Mesendoderm (in vitro differentiated cells): ENCODE measurements at regions not wholly inside any gene's neighbourhood (a gene's known extent, or its start where the extent isn't known, plus 50 kb on each side); places are given as distances from the start of the nearest gene placed in this dataset.
"Not testable (repeated sequence)": the region's sequence is repeated elsewhere in the genome, so short reads cannot be mapped to it uniquely, and the experiment has no call there.

Experiments
- DNase-seq: peaks from one replicate; pipeline ENCODE4 v3.0.0; 2013
- H2AK5ac ChIP-seq: 2 replicates; pipeline ENCODE4 v1.6.1; 2013; ENCODE audit warnings: low read length, inconsistent platforms
- H2BK120ac ChIP-seq: 2 replicates; pipeline ENCODE4 v1.6.1; 2013; ENCODE audit warnings: low read depth, mild to moderate bottlenecking, low read length, moderate library complexity, mixed read lengths
- H2BK15ac ChIP-seq: replicated peaks from 2 replicates; pipeline ENCODE4 v1.6.1; 2013; ENCODE audit warnings: low read depth, mild to moderate bottlenecking, moderate library complexity
- H2BK5ac ChIP-seq: 2 replicates; pipeline ENCODE4 v1.6.1; 2013; ENCODE audit warnings: low read length, inconsistent platforms
- H3K18ac ChIP-seq: 2 replicates; pipeline ENCODE4 v1.6.1; 2013; ENCODE audit warnings: mild to moderate bottlenecking, low read length, mixed read lengths
- H3K23ac ChIP-seq: one replicate; pipeline ENCODE4 v1.6.1; 2013; ENCODE audit warnings: low read length
- H3K27ac ChIP-seq: 2 replicates; pipeline ENCODE4 v1.5.1; 2013; ENCODE audit warnings: low read depth, mild to moderate bottlenecking, inconsistent platforms, low read length, moderate library complexity
- H3K27me3 ChIP-seq: 2 replicates; pipeline ENCODE4 v1.6.1; 2013; ENCODE audit warnings: low read length, control low read depth, mild to moderate bottlenecking, inconsistent platforms; ENCODE audit not compliant: insufficient read depth, poor library complexity
- H3K36me3 ChIP-seq: 2 replicates; pipeline ENCODE4 v1.6.1; 2013; ENCODE audit warnings: low read length, inconsistent platforms; ENCODE audit not compliant: control insufficient read depth, insufficient read depth
- H3K4ac ChIP-seq: one replicate; pipeline ENCODE4 v1.6.1; 2013; ENCODE audit warnings: low read depth, mild to moderate bottlenecking, low read length, moderate library complexity
- H3K4me1 ChIP-seq: 2 replicates; pipeline ENCODE4 v1.6.1; 2013; ENCODE audit warnings: low read depth, low read length, inconsistent platforms; ENCODE audit not compliant: control insufficient read depth
- H3K4me2 ChIP-seq: 2 replicates; pipeline ENCODE4 v1.6.1; 2013; ENCODE audit warnings: low read length
- H3K4me3 ChIP-seq: 2 replicates; pipeline ENCODE4 v1.5.1; 2013; ENCODE audit warnings: mild to moderate bottlenecking, low read length
- H3K56ac ChIP-seq: one replicate; pipeline ENCODE4 v1.6.1; 2013; ENCODE audit warnings: low read length
- H3K79me1 ChIP-seq: 2 replicates; pipeline ENCODE4 v1.6.1; 2013; ENCODE audit warnings: low read length, inconsistent platforms
- H3K79me2 ChIP-seq: 2 replicates; pipeline ENCODE4 v1.6.1; 2013; ENCODE audit warnings: mild to moderate bottlenecking, low read length; ENCODE audit not compliant: control insufficient read depth, insufficient read depth
- H3K9ac ChIP-seq: 2 replicates; pipeline ENCODE4 v1.6.1; 2013; ENCODE audit warnings: low read length, inconsistent platforms
- H4K5ac ChIP-seq: one replicate; pipeline ENCODE4 v1.6.1; 2013; ENCODE audit warnings: low read length
- H4K8ac ChIP-seq: one replicate; pipeline ENCODE4 v1.6.1; 2013; ENCODE audit warnings: low read depth, mild to moderate bottlenecking, control low read depth, low read length, moderate library complexity
- WGBS: extraction: QIAGEN DNeasy Blood & Tissue Kit; methylation state at CpG from one replicate; pipeline ENCODE4 v1.1.7; 2013; ENCODE audit warnings: low lambda C conversion rate, missing lambda C conversion rate; ENCODE audit not compliant: insufficient coverage; ENCODE audit errors: extremely low coverage; 5-methylcytosine and 5-hydroxymethylcytosine counted together

DNA sequence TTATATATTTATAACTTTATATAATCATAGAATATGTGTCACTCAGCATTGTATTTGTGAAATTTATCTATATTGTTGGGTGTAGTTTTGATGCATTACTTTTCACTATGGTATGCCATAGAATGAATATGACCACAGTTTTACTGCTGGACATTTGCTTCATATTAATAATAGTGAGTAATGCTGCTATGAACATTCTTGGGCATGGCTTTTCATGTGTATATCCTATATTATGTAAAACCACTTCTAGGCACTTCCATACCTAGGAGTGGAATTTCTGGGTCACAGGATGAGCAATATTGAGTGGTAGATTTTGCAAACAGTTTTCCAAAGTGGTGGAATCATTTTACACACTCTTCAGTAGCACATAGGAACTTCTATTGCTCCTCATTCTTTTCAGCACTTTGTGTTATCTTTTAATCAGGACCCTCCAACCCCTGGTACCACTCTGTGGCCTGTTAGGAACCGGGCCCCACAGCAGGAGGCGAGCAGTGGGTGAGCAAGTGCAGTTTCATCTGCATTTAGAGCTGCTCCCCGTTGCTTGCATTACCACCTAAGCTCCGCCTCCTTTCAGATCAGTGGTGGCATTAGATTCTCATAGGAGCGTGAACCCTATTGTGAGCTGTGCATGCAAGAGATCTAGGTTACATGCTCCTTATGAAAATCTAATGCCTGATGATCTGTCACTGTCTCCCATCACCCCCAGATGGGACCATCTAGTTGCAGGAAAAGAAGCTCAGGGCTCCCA is 56.0 kb upstream of the CNIH3 start:
- Histone ChIP-seq H3K18ac (no peak overlapping the region), H3K4me1 (no peaks in the 10 kb centered on the region), H3K27me3 (no peaks in the 10 kb centered on the region), H4K5ac (no peak overlapping the region), H3K4me2 (no peak overlapping the region), H3K27ac (no peak overlapping the region), H2AK5ac (no peak overlapping the region), H3K79me2 (no peaks in the 10 kb centered on the region), H3K79me1 (no peaks in the 10 kb centered on the region), H3K9ac (no peak overlapping the region), H2BK15ac (no peak overlapping the region), H3K56ac (no peak overlapping the region), H3K23ac (no peak overlapping the region), H4K8ac (no peak overlapping the region), H3K4ac (no peak overlapping the region), H3K4me3 (no peak overlapping the region), H2BK120ac (no peak overlapping the region), H2BK5ac (no peak overlapping the region), H3K36me3 (no peaks in the 10 kb centered on the region)
- no CpG with 5 or more reads among the region's 5 CpGs for WGBS
- no peak for DNase-seq

DNA sequence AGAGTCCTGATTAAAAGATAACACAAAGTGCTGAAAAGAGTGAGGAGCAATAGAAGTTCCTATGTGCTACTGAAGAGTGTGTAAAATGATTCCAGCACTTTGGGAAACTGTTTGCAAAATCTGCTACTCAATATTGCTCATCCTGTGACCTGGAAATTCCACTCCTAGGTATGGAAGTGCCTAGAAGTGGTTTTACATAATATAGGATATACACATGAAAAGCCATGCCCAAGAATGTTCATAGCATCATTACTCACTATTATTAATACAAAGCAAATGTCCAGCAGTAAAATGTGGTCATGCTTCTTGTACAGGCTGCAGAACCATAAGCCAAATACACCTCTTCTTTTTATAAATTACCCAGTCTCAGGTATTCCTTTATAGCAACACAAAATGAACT is 53.2 kb upstream of the CNIH3 start:
- H3K27me3 ChIP-seq, H3K23ac ChIP-seq, H3K4ac ChIP-seq, H3K36me3 ChIP-seq, H4K5ac ChIP-seq, H3K18ac ChIP-seq, H3K79me1 ChIP-seq, H2BK120ac ChIP-seq, H2BK15ac ChIP-seq, H4K8ac ChIP-seq, H3K79me2 ChIP-seq, H2BK5ac ChIP-seq, H3K4me2 ChIP-seq, H2AK5ac ChIP-seq, H3K56ac ChIP-seq, H3K27ac ChIP-seq, H3K4me3 ChIP-seq, H3K4me1 ChIP-seq, H3K9ac ChIP-seq, DNase-seq: not testable (repeated sequence)

DNA sequence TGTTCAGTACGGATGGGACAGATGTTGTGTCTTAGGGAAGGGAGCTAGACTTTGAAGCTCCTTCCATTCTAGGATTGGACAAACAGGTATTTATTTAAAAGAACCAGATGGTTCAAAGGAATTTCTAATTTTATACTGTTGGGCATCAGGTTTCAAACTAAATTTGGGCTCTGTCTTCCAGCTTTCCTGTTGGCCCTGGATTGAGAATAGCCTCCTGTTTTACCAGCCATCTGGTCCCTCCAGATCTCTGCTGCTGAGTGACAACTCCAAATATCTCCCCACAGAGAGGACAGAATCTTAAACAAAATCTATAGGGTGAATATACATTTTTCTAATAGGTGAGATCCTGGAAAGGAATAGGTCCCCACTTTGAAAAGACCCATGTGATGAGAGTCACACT is 52.5 kb upstream of the CNIH3 start:
- H3K4me3 ChIP-seq = no peak overlapping the region
- H3K27me3 ChIP-seq = no peaks in the 10 kb centered on the region
- H3K79me2 ChIP-seq = no peaks in the 10 kb centered on the region
- no peaks in the 10 kb centered on the region for H3K36me3 ChIP-seq
- H2BK15ac ChIP-seq = no peak overlapping the region
- WGBS = no CpG with 5 or more reads among the region's 1 CpG
- H3K4me2 ChIP-seq = no peak overlapping the region
- no peak overlapping the region for H4K5ac ChIP-seq
- H3K9ac ChIP-seq = no peak overlapping the region
- no peak overlapping the region for H4K8ac ChIP-seq
- H3K23ac ChIP-seq = no peak overlapping the region
- H3K27ac ChIP-seq = no peak overlapping the region
- no peak overlapping the region for H2AK5ac ChIP-seq
- H2BK120ac ChIP-seq = no peak overlapping the region
- no peak overlapping the region for H3K4ac ChIP-seq
- no peaks in the 10 kb centered on the region for H3K4me1 ChIP-seq
- H3K18ac ChIP-seq = no peak overlapping the region
- no peak for DNase-seq
- no peak overlapping the region for H3K56ac ChIP-seq
- no peak overlapping the region for H2BK5ac ChIP-seq
- H3K79me1 ChIP-seq = no peaks in the 10 kb centered on the region

DNA sequence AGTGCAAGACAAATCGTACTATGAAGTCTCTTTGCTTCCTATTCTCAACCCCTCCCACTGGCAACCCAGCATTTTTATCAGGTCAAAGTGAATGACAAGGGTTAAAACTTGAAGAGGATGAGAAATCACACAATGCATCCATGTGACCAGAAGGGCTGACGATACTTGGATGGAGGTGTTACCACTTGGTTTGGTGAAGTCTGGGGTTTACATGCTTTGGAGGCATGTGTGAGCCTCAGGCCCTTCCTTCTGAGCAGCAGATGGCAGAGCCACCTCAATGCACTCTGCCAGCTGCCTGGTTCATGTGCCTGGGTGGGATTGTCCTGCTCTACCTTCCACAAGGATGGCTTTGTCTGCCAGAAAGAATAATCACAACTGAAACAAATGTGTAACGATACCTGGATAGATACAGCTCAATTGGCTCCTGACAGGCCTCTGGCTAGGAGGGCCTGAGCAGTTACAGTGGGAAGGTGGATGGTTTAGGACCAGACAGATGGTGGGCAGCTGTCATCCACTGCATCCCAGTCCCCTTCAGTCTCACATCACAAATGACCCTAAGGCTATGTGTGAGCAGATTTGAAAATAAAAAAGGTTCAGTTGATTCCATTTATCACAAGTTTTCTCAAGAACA is 51.5 kb upstream of the CNIH3 start:
- Histone ChIP-seq H4K5ac (no peak overlapping the region), H3K36me3 (no peaks in the 10 kb centered on the region), H3K27ac (no peak overlapping the region), H3K4me2 (no peak overlapping the region), H3K23ac (no peak overlapping the region), H3K4ac (no peak overlapping the region), H3K56ac (no peak overlapping the region), H3K4me3 (no peak overlapping the region), H2AK5ac (no peak overlapping the region), H2BK15ac (no peak overlapping the region), H3K79me1 (no peaks in the 10 kb centered on the region), H3K18ac (no peak overlapping the region), H4K8ac (no peak overlapping the region), H2BK5ac (no peak overlapping the region), H2BK120ac (no peak overlapping the region), H3K79me2 (no peaks in the 10 kb centered on the region), H3K9ac (no peak overlapping the region), H3K27me3 (no peaks in the 10 kb centered on the region), H3K4me1 (no peaks in the 10 kb centered on the region)
- no CpG with 5 or more reads among the region's 3 CpGs for WGBS
- no peak for DNase-seq

- Histone ChIP-seq H3K4me2 (no peak overlapping the region), H3K23ac (no peak overlapping the region), H2AK5ac (no peak overlapping the region), H3K56ac (no peak overlapping the region), H3K36me3 (no peaks in the 10 kb centered on the region), H3K27ac (no peak overlapping the region), H3K27me3 (no peaks in the 10 kb centered on the region), H3K4me1 (no peaks in the 10 kb centered on the region), H3K18ac (no peak overlapping the region), H3K4ac (no peak overlapping the region), H2BK15ac (no peak overlapping the region), H3K9ac (no peak overlapping the region), H2BK120ac (no peak overlapping the region), H2BK5ac (no peak overlapping the region), H3K4me3 (no peak overlapping the region), H3K79me1 (no peaks in the 10 kb centered on the region), H4K5ac (no peak overlapping the region), H3K79me2 (no peaks in the 10 kb centered on the region), H4K8ac (no peak overlapping the region)
- WGBS = no CpG with 5 or more reads among the region's 5 CpGs
- DNase-seq = no peak
Measured at GRCh38 chr1:224565186-224565585, 50.9 kb upstream of the CNIH3 start.
